HEK293T (cell line): ENCODE measurements at regions not wholly inside any gene's neighbourhood (a gene's known extent, or its start where the extent isn't known, plus 50 kb on each side); places are given as distances from the start of the nearest gene placed in this dataset.

ENCODE experiments used
- CTCF ChIA-PET: fragments of 350-600 bp; formaldehyde crosslinking; extraction: SDS; loops from one replicate; lab custom pipeline; 2021; ENCODE audit warnings: antibody characterized with exemption, inconsistent platforms; lab: Yijun Ruan, JAX
- POLR2A ChIA-PET: fragments of 350-600 bp; formaldehyde crosslinking; extraction: SDS; loops from one replicate; lab custom pipeline; 2020; ENCODE audit warnings: antibody characterized with exemption, inconsistent platforms; lab: Yijun Ruan, JAX
- DNase-seq: peaks from one replicate; pipeline ENCODE4 v3.0.0; 2012; ENCODE audit warnings: mixed read lengths; ENCODE audit errors: extremely low spot score
- ARNT ChIP-seq: fragments of 450-650 bp; IDR thresholded peaks from 2 replicates; pipeline ENCODE4 v1.6.1; 2017; ENCODE audit warnings: mild to moderate bottlenecking
- BHLHE40 ChIP-seq: fragments of 450-650 bp; IDR thresholded peaks from 2 replicates; pipeline ENCODE4 v1.6.1; 2016; ENCODE audit warnings: mild to moderate bottlenecking, moderate library complexity, borderline replicate concordance
- CTBP1 ChIP-seq: fragments of 450-650 bp; IDR thresholded peaks from 2 replicates; pipeline ENCODE4 v1.6.1; 2016; ENCODE audit warnings: borderline replicate concordance
- ELF4 ChIP-seq: fragments of 450-650 bp; IDR thresholded peaks from 2 replicates; pipeline ENCODE4 v1.6.1; 2017; ENCODE audit warnings: antibody characterized with exemption
- FOXA1 ChIP-seq: fragments of 450-650 bp; IDR thresholded peaks from 2 replicates; pipeline ENCODE4 v1.6.1; 2016; ENCODE audit warnings: mild to moderate bottlenecking
- FOXK2 ChIP-seq: fragments of 450-650 bp; IDR thresholded peaks from 2 replicates; pipeline ENCODE4 v1.6.1; 2016; ENCODE audit warnings: mild to moderate bottlenecking
- FOXM1 ChIP-seq: fragments of 450-650 bp; IDR thresholded peaks from 2 replicates; pipeline ENCODE4 v1.6.1; 2017; ENCODE audit warnings: mild to moderate bottlenecking, borderline replicate concordance
- HDGF ChIP-seq: fragments of 450-650 bp; IDR thresholded peaks from 2 replicates; pipeline ENCODE4 v1.6.1; 2017; ENCODE audit warnings: antibody characterized with exemption, borderline replicate concordance
- L3MBTL2 ChIP-seq: fragments of 450-650 bp; conservative IDR thresholded peaks from 2 replicates; pipeline ENCODE4 v1.6.1; 2016; ENCODE audit warnings: mild to moderate bottlenecking
- LEF1 ChIP-seq: fragments of 450-650 bp; IDR thresholded peaks from 2 replicates; pipeline ENCODE4 v1.6.1; 2017; ENCODE audit warnings: mild to moderate bottlenecking, borderline replicate concordance
- NFRKB ChIP-seq: fragments of 450-650 bp; IDR thresholded peaks from 2 replicates; pipeline ENCODE4 v1.6.1; 2016; ENCODE audit warnings: mild to moderate bottlenecking, moderate library complexity
- PKNOX1 ChIP-seq: fragments of 450-650 bp; IDR thresholded peaks from 2 replicates; pipeline ENCODE4 v1.6.1; 2016
- SP1 ChIP-seq: fragments of 450-650 bp; IDR thresholded peaks from 2 replicates; pipeline ENCODE4 v1.6.1; 2017
- SUZ12 ChIP-seq: fragments of 450-650 bp; IDR thresholded peaks from 2 replicates; pipeline ENCODE4 v1.6.1; 2016; ENCODE audit warnings: mild to moderate bottlenecking
- TARDBP ChIP-seq: fragments of 450-650 bp; IDR thresholded peaks from 2 replicates; pipeline ENCODE4 v1.6.1; 2016
- ZNF384 ChIP-seq: fragments of 450-650 bp; IDR thresholded peaks from 2 replicates; pipeline ENCODE4 v1.6.1; 2016

GRCh38 chr20:60160451-60161145, 202.4 kb downstream of the CDH26 start:
- no peak for DNase-seq
- ChIA-PET CTCF (no interaction called here), POLR2A (no interaction called here)
- TF ChIP-seq L3MBTL2 (no peak), NFRKB (no peak), FOXM1 (no peak), CTBP1 (no peak), SUZ12 (no peak), HDGF (no peak), ARNT (no peak), ELF4 (no peak), FOXK2 (no peak)

- POLR2A ChIA-PET = no interaction called here
- CTCF ChIA-PET = no interaction called here
- TF ChIP-seq FOXA1 = no peak
- no peak for TF ChIP-seq ARNT
- no peak for TF ChIP-seq ZNF384
- TF ChIP-seq SP1 = no peak
- no peak for TF ChIP-seq HDGF
- no peak for TF ChIP-seq LEF1
- TF ChIP-seq PKNOX1 = no peak
- DNase-seq = no peak
Observed at GRCh38 chr20:60167812-60168211, 209.6 kb downstream of the CDH26 start.

- TF ChIP-seq FOXM1 (no peak), PKNOX1 (no peak), NFRKB (no peak), SP1 (no peak), SUZ12 (no peak), TARDBP (no peak), ZNF384 (no peak), L3MBTL2 (no peak), BHLHE40 (no peak), ELF4 (no peak), LEF1 (no peak), FOXA1 (no peak), HDGF (no peak), FOXK2 (no peak), CTBP1 (no peak), ARNT (no peak)
- CTCF ChIA-PET = no interaction called here
- POLR2A ChIA-PET = no interaction called here
- no peak for DNase-seq
Observed at GRCh38 chr20:60168963-60169362, 210.7 kb downstream of the CDH26 start.

- CTCF ChIA-PET = no interaction called here
- no peak for TF ChIP-seq ZNF384
- TF ChIP-seq FOXM1 = no peak
- TF ChIP-seq CTBP1 = no peak
- TF ChIP-seq LEF1 = no peak
- no peak for TF ChIP-seq SUZ12
- no peak for TF ChIP-seq L3MBTL2
- no peak for TF ChIP-seq SP1
- no peak for TF ChIP-seq NFRKB
- no peak for TF ChIP-seq ARNT
- no peak for TF ChIP-seq ELF4
- TF ChIP-seq BHLHE40 = no peak
- no peak for TF ChIP-seq FOXK2
- no peak for TF ChIP-seq FOXA1
- TF ChIP-seq PKNOX1 = no peak
- no peak for TF ChIP-seq TARDBP
- no peak for DNase-seq
- POLR2A ChIA-PET = no interaction called here
Observed at GRCh38 chr20:60170116-60170515, 211.9 kb downstream of the CDH26 start.

- ChIA-PET CTCF (no interaction called here), POLR2A (no interaction called here)
- TF ChIP-seq FOXA1 (no peak), NFRKB (no peak), TARDBP (no peak), L3MBTL2 (no peak), ZNF384 (no peak), FOXM1 (no peak), CTBP1 (no peak), PKNOX1 (no peak), BHLHE40 (no peak)
- no peak for DNase-seq
Observed at GRCh38 chr20:60171313-60171712, 213.1 kb downstream of the CDH26 start.

GRCh38 chr20:60171738-60172137, 213.5 kb downstream of the CDH26 start:
- CTCF ChIA-PET = no interaction called here
- TF ChIP-seq ARNT = no peak
- TF ChIP-seq SP1 = no peak
- no peak for TF ChIP-seq FOXK2
- no peak for TF ChIP-seq FOXM1
- TF ChIP-seq PKNOX1 = no peak
- TF ChIP-seq BHLHE40 = no peak
- TF ChIP-seq ZNF384 = no peak
- no peak for TF ChIP-seq LEF1
- POLR2A ChIA-PET = no interaction called here
- DNase-seq = no peak
